Stimulated activated CD4-positive, alpha-beta T cell treated with anti-CD3 and anti-CD28 coated beads, Interleukin-4, amount 100 ng/mL, for 48 hours (primary cell): ENCODE measurements at regions not wholly inside any gene's neighbourhood (a gene's known extent, or its start where the extent isn't known, plus 50 kb on each side); places are given as distances from the start of the nearest gene placed in this dataset.
"Not testable (repeated sequence)": the region's sequence is repeated elsewhere in the genome, so short reads cannot be mapped to it uniquely, and the experiment has no call there.

Experiments used
- DNase-seq, 2 donors: peaks; one replicate each; pipeline ENCODE4 v3.0.0-alpha.2; 2020; ENCODE audit warnings: low read depth in 2 of 2

DNA sequence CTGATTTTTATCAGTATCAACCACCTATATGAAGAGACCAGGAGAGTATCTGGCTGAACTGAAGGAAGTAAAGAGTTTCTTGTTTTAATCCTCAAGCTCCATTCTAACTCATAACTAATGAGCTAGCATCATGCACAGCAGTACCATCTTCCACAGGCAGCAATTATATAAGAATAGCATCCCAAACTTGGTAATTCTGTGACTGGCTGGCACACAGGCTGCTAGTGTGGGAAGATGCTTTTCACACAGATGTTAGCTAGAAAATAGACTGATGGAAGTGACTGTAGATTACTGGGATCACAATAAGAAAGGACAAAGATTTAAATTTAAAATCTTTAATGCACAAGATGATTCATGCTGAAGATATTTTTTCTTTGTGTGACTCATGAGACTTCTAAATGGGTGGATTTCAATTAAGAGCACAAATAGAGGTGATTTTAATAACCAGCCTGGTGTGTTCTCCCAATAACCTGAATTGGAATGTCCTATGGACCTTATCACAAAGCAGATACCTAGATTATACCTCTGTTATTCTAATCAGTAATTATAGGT is 417.7 kb upstream of the ATXN7L3B start:
- DNase-seq = no peak

DNA sequence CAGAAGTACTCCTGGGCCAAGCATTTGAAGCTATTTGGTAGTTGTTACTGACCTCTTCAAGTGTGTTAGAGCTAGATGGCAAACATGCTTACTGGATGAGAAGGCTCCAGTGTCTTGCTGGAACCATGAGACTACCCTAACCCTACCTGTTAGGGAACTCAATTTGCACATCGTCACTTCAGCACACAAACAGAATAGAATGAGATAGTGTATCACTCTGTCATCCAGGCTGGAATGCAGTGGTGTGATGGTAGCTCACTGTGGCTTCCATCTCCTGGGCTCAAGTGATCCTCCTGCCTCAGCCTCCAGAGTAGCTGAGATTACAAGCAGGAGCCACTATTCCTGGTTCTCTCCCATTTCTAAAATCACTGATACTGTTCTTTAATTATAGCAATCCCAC is 417.0 kb upstream of the ATXN7L3B start:
- DNase-seq = no peak

GRCh38 chr12:74129702-74130101 is 407.9 kb upstream of the ATXN7L3B start:
- no peak for DNase-seq

DNA sequence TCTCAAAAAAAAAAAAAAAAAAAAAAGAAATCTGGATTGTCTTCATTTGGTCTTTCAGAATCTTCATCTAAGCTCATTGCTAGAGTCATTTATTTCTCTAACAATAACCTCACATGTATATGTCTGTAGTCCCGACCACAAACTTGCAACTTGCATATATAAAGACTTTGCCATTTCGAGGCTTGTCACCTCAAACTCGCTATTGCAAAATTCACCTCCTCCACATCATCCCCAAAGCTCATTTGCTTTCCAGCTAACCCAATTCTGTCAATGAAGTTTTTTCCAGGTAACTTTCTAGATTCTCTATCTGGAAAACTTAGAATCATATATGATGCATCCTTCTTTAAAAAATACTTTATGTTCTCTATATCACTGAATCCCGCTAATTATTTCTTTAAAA is 393.2 kb upstream of the ATXN7L3B start:
- no peak for DNase-seq

GRCh38 chr12:74145328-74145727 is 392.3 kb upstream of the ATXN7L3B start:
- no peak for DNase-seq

DNA sequence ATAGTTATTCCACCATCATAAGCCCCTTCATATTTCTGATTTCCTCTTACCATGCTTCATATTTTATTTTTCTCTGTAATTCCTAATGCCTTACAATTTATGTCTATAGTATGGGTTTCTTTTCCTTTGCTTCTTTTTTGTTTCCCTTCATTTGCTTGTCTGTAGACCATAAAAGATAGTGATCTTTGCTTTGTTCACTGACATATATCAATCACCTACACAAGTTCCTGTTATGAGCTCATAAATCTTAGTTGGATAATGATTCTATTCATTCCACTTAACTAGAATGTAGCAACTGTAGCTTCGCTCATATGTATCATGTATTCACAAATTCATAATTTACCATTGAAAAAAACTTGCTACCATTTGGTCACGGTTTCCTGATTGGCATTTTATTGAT is 388.8 kb upstream of the ATXN7L3B start:
- DNase-seq = no peak

DNA sequence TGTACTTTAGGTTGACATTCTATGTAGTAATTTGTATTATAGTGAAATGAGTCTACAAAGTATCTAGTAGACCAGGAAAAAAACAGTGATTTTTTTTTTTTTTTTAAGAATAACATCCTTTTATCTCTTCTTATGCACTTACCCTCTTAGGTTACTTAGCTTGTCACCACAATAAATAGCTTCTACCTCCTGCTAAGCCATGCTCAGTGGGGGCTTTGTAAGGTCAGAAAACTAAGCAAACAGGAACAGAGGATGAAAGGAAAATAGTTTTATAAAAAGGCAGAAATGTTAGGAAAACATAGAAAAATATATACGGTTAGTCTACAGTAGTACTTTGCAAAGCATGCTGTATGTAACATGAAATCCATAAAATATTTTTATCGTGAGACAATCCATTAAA is 385.3 kb upstream of the ATXN7L3B start:
- no peak for DNase-seq

DNA sequence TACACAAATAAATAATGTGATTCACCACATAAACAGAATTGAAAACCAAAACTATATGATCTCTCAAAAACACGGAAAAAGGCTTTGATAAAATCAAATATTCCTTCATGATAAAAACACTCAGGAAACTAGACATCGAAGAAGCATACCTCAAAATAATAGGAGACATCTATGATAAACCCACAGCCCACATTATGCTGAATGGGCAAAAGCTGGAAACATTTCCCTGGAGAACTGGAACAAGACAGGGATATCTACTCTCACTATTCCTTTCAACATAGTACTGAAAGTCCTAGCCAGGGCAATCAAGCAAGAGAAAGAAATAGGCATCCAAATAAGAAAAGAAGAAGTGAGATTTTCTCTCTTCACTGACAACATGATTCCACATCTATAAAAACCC is 371.5 kb upstream of the ATXN7L3B start:
- DNase-seq = no peak

- DNase-seq = no peak
Observed at GRCh38 chr12:74169607-74170006, 368.0 kb upstream of the ATXN7L3B start.

GRCh38 chr12:74170645-74171477 is 366.8 kb upstream of the ATXN7L3B start:
- DNase-seq = no peak

- no peak for DNase-seq
Observed at GRCh38 chr12:74171478-74171909, 366.1 kb upstream of the ATXN7L3B start.

DNA sequence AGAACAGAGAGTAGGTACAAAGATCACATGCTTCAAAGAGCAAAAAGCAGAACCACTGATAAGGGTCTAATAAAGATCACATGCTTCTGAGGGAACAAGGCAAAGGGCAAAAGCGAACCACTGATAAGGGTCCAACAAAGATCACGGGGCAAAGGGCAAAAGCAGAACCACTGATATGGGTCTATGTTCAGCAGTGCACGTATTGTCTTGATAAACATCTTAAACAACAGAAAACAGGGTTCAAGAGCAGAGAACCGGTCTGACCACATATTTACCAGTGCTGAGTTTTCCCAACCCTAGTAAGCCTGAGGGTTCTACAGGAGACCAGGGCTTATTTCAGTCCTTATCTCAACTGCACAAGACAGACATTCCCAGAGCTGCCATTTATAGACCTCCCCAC is 362.7 kb upstream of the ATXN7L3B start:
- not testable (repeated sequence) for DNase-seq

DNA sequence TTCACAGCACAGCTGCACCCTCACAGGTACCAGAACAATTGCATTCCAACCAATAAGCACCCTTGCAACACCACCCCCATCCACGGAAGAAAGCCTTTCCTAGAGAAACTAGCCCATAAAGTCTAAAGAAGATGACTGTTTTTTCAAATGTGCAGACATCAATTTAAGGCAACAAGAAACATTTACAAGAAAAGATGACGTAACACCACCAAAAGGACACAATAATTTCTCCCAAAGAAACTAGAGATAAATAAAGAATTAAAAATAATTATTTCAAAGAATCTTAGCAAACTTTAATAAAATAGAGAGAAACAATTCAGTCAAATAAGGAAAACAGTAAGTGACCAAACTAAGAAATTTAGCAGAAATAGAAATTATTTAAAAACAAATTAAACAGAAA is 352.3 kb upstream of the ATXN7L3B start:
- DNase-seq = no peak

DNA sequence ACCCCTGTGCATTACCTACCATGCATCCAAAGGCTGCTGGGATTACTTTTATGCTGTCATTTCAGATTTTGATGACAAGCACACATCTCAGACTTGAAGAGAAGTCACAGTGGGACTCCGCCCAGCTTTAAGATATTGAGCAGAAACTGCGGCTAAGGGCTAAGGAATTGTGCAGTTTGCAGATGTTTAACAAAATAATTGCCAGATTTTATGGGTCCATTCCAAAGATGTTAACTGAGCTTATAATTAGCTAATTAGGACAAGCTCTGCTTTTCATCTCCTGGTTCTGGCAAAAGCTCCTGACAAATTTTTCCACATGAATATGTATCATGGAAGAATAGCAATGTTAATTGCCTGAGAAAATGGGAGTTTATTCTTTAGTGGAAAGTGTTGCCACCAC is 344.4 kb upstream of the ATXN7L3B start:
- no peak for DNase-seq

DNA sequence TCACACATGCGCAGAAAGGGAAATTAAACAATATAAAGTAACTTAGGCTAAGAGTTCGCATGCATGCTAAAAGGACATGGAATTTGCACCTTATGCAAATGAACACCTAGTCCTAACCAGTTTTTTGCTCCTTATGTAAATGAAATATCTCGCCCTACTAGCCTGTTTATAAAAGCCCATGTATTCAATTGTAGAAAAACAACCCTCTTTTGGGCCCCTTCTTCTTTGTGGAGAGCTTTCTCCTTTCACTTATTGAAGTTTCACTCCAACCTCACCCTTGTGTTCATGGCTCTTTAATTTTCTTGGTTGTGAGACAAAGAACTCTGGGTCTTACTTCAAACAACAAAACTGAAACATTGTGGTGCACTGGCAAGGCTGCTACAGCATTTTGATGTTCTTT is 333.4 kb upstream of the ATXN7L3B start:
- DNase-seq = no peak

GRCh38 chr12:74227846-74228545 is 309.6 kb upstream of the ATXN7L3B start:
- DNase-seq = no peak

- DNase-seq = no peak
Observed at GRCh38 chr12:74229671-74230070, 308.0 kb upstream of the ATXN7L3B start.

- no peak for DNase-seq
Observed at GRCh38 chr12:74235342-74235741, 302.3 kb upstream of the ATXN7L3B start.

GRCh38 chr12:74241341-74241740 is 296.3 kb upstream of the ATXN7L3B start:
- no peak for DNase-seq

DNA sequence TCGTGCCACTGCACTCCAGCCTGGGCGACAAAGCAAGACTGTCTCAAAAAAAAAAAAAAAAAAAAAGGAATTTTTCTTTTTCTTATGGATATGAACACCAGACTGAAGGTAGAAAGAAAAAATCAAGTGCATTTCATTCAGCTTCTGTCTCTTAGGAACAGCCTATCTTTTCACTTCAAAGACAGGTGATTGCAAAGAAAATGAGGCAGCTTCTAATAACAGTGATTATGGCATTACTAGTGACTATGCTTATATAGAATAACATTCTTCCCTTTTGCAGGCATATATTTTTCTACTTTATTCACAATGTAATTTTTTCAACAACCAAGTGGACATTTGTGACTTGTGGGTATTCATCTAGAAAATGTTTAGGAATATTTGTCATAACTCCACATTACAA is 295.5 kb upstream of the ATXN7L3B start:
- DNase-seq = no peak

DNA sequence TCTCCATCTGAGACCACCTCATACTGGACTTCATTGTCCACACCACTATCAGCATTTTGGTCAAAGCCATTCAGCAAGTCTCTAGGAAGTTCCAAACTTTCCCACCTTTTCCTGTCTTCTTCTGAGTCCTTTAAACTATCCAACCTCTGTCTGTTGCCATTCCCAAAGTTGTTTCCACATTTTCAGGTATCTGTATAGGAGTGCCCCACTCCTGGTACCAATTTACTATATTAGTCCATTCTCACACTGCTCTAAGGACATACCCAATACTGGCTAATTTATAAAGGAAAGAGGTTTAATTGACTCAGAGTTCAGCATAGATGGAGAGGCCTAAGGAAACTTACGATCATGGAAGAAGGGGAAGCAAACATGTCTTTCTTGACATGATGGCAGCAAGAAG is 292.2 kb upstream of the ATXN7L3B start:
- DNase-seq = no peak

DNA sequence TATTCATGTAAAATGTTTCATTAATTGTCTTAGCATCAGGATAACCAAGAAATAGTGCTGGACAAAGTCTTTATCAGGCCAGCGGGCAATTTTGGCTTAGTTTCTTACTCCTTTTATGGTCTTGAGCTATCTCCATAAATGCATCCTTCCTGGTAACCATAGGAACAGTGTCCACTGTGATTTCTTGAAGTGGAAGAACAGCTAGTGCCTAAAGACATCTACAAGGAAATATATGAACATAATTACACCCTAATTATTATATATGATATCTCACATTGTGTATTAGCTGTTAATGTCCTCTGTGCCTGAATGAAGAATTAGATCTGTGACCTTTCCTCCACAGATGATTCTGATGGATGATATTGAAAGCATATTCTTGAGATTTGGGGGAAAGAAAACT is 286.7 kb upstream of the ATXN7L3B start:
- DNase-seq = no peak

DNA sequence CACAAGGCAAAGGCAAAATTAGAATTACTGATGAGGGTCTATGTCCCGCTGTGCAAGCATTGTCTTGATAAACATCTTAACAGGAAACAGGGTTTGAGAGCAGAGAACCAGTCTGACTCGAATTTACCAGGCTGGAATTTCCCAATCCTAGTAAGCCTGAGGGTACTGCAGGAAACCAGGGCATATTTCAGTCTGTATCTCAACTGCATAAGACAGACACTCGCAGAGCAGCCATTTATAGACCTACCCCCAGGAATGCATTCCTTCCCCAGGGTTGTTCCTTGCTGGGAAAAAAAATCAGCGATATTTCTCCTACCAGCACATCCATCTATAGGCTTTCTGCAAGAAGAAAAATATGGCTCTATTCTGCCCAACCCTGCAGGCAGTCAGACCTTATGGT is 283.8 kb upstream of the ATXN7L3B start:
- DNase-seq = not testable (repeated sequence)
